C4-2B (cell line): ENCODE measurements at regions not wholly inside any gene's neighbourhood (a gene's known extent, or its start where the extent isn't known, plus 50 kb on each side); places are given as distances from the start of the nearest gene placed in this dataset.

Source experiments
- ZFX ChIP-seq: fragments of 450-650 bp; IDR thresholded peaks from 2 replicates; pipeline ENCODE4 v1.6.1; 2017
- TF ChIP-seq, protein P1 (sequence below): fragments of 450-650 bp; conservative IDR thresholded peaks from 2 replicates; pipeline ENCODE4 v1.5.1; 2017; ENCODE audit warnings: mild to moderate bottlenecking

GRCh38 chr11:109112821-109113280 is 309.1 kb upstream of the C11orf87 start:
- TF ChIP-seq, protein P1, sequence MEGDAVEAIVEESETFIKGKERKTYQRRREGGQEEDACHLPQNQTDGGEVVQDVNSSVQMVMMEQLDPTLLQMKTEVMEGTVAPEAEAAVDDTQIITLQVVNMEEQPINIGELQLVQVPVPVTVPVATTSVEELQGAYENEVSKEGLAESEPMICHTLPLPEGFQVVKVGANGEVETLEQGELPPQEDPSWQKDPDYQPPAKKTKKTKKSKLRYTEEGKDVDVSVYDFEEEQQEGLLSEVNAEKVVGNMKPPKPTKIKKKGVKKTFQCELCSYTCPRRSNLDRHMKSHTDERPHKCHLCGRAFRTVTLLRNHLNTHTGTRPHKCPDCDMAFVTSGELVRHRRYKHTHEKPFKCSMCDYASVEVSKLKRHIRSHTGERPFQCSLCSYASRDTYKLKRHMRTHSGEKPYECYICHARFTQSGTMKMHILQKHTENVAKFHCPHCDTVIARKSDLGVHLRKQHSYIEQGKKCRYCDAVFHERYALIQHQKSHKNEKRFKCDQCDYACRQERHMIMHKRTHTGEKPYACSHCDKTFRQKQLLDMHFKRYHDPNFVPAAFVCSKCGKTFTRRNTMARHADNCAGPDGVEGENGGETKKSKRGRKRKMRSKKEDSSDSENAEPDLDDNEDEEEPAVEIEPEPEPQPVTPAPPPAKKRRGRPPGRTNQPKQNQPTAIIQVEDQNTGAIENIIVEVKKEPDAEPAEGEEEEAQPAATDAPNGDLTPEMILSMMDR, result no peak
- no peak for TF ChIP-seq ZFX
